ENCODE measurements at regions not wholly inside any gene's neighbourhood (a gene's known extent, or its start where the extent isn't known, plus 50 kb on each side); places are given as distances from the start of the nearest gene placed in this dataset.

DNA sequence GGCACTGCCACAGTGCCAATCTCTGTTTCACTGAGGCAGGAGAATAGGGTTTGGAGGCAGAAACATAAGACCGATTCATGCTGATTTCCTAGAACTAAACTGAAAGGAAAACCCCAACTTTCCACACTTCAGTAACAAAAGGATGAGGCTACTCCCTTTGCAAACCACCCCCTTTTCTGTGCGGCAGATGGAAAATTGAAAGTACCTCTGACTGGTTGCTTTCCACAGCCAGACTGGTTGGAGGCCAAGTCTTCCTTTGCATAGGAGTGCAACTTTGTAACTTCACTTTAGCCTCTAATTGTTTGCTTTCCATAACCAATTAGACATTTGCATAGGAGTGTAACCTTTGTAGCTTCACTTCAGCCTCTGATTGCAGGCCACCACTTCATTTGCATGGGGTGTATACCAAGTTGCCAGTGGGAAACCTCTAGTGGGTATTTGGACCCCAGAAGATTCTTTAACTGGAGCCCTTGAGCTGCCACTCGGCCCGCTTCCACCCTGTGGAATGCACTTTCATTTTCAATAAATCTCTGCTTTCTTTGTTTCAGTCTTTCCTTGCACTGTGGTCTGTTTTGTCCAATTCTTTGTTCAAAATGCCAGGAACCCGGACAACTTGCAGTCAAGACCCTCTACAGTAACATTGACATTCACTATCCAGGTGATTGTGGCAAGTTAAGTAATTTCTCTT lies 252.0 kb downstream of the UTP18 start:
- no peak for DNase-seq
- intact Hi-C loops (cut with micrococcal nuclease) = no loop called here
- H3K27ac Mint-ChIP-seq = no peak overlapping the region
- peaks cover 0 to 5% (median 0%) of the 10 kb centered on the region in 8 donors for H3K9me3 Mint-ChIP-seq
- ChIA-PET POLR2A (ENCODE audit: partially characterized antibody) (no interaction called here), CTCF (ENCODE audit: partially characterized antibody) (no interaction called here)
- H3K4me3 Mint-ChIP-seq = no peak overlapping the region
- H3K36me3 Mint-ChIP-seq = no peaks in the 10 kb centered on the region
- Histone ChIP-seq H3K27ac (ENCODE audit: low read depth, low read length) (no peak overlapping the region), H3K27me3 (ENCODE audit: insufficient read depth, low read length) (no peaks in the 10 kb centered on the region), H3K9me3 (ENCODE audit: control insufficient read depth in 1 of 2, low read length in 2 of 2) (no peaks in the 10 kb centered on the region), H3K36me3 (ENCODE audit: insufficient read depth, low read length) (no peaks in the 10 kb centered on the region), H3K4me3 (ENCODE audit: low read length in 2 of 2) (no peak overlapping the region), H3K4me1 (ENCODE audit: insufficient read depth, low read length) (no peaks in the 10 kb centered on the region)
- H3K4me1 Mint-ChIP-seq = peaks cover 4 to 8% (median 7%) of the 10 kb centered on the region in 4 donors
- H3K27me3 Mint-ChIP-seq = peaks cover 6 to 9% of the 10 kb centered on the region in 2 donors

GRCh38 chr17:51516924-51517323 lies 256.6 kb downstream of the UTP18 start:
- POLR2A ChIA-PET (ENCODE audit: partially characterized antibody) = no interaction called here
- CTCF ChIA-PET (ENCODE audit: partially characterized antibody) = no interaction called here

GRCh38 chr17:51524524-51524923 lies 264.2 kb downstream of the UTP18 start:
- Mint-ChIP-seq H3K27ac (no peak overlapping the region), H3K9me3 (peaks cover 4 to 8% (median 6%) of the 10 kb centered on the region in 8 donors), H3K27me3 (peaks cover 8 to 31% of the 10 kb centered on the region in 2 donors), H3K4me1 (no peaks in the 10 kb centered on the region), H3K36me3 (no peaks in the 10 kb centered on the region), H3K4me3 (no peak overlapping the region)
- intact Hi-C loops (cut with micrococcal nuclease) = no loop called here
- H3K9me3 ChIP-seq (ENCODE audit: control insufficient read depth in 1 of 2, low read length in 2 of 2) = no peaks in the 10 kb centered on the region
- H3K27me3 ChIP-seq (ENCODE audit: insufficient read depth, low read length) = no peaks in the 10 kb centered on the region
- ChIA-PET POLR2A (ENCODE audit: partially characterized antibody) (no interaction called here), CTCF (ENCODE audit: partially characterized antibody) (no interaction called here)
- no peaks in the 10 kb centered on the region for H3K4me1 ChIP-seq (ENCODE audit: insufficient read depth, low read length)
- no peaks in the 10 kb centered on the region for H3K36me3 ChIP-seq (ENCODE audit: insufficient read depth, low read length)
- no peak overlapping the region for H3K4me3 ChIP-seq (ENCODE audit: low read length in 2 of 2)
- H3K27ac ChIP-seq (ENCODE audit: low read depth, low read length) = no peak overlapping the region
- DNase-seq = no peak

More at GRCh38 chr17:51516924-51517323, 256.6 kb downstream of the UTP18 start:
- Mint-ChIP-seq H3K4me3 (no peak overlapping the region), H3K27ac (no peak overlapping the region), H3K36me3 (no peaks in the 10 kb centered on the region), H3K27me3 (peaks cover 4 to 13% of the 10 kb centered on the region in 2 donors), H3K9me3 (peaks cover 0 to 7% (median 0%) of the 10 kb centered on the region in 8 donors), H3K4me1 (peaks cover 1 to 4% (median 3%) of the 10 kb centered on the region in 4 donors)
- intact Hi-C loops (cut with micrococcal nuclease) = no loop called here
- H3K36me3 ChIP-seq (ENCODE audit: insufficient read depth, low read length) = no peaks in the 10 kb centered on the region
- no peak for DNase-seq
- H3K27me3 ChIP-seq (ENCODE audit: insufficient read depth, low read length) = no peaks in the 10 kb centered on the region
- H3K4me3 ChIP-seq (ENCODE audit: low read length in 2 of 2) = no peak overlapping the region
- H3K27ac ChIP-seq (ENCODE audit: low read depth, low read length) = no peak overlapping the region
- no peaks in the 10 kb centered on the region for H3K4me1 ChIP-seq (ENCODE audit: insufficient read depth, low read length)
- H3K9me3 ChIP-seq (ENCODE audit: control insufficient read depth in 1 of 2, low read length in 2 of 2) = no peaks in the 10 kb centered on the region

GRCh38 chr17:51526507-51526906 lies 266.2 kb downstream of the UTP18 start:
- Mint-ChIP-seq H3K4me1 (no peaks in the 10 kb centered on the region), H3K27me3 (peaks cover 8 to 29% of the 10 kb centered on the region in 2 donors), H3K36me3 (no peaks in the 10 kb centered on the region), H3K4me3 (no peak overlapping the region), H3K27ac (no peak overlapping the region), H3K9me3 (peaks cover 4 to 8% (median 6%) of the 10 kb centered on the region in 8 donors)
- ChIA-PET POLR2A (ENCODE audit: partially characterized antibody) (no interaction called here), CTCF (ENCODE audit: partially characterized antibody) (interaction anchor here (1.1 kb wide), 1 partner anchor 65 kb away, joined by 3 read pairs; no protein-coding TSS in a partner anchor)
- H3K4me3 ChIP-seq (ENCODE audit: low read length in 2 of 2) = no peak overlapping the region
- no peaks in the 10 kb centered on the region for H3K4me1 ChIP-seq (ENCODE audit: insufficient read depth, low read length)
- H3K9me3 ChIP-seq (ENCODE audit: control insufficient read depth in 1 of 2, low read length in 2 of 2) = no peaks in the 10 kb centered on the region
- intact Hi-C loops (cut with micrococcal nuclease) = no loop called here
- H3K27me3 ChIP-seq (ENCODE audit: insufficient read depth, low read length) = no peaks in the 10 kb centered on the region
- no peak for DNase-seq
- no peak overlapping the region for H3K27ac ChIP-seq (ENCODE audit: low read depth, low read length)
- H3K36me3 ChIP-seq (ENCODE audit: insufficient read depth, low read length) = no peaks in the 10 kb centered on the region

DNA sequence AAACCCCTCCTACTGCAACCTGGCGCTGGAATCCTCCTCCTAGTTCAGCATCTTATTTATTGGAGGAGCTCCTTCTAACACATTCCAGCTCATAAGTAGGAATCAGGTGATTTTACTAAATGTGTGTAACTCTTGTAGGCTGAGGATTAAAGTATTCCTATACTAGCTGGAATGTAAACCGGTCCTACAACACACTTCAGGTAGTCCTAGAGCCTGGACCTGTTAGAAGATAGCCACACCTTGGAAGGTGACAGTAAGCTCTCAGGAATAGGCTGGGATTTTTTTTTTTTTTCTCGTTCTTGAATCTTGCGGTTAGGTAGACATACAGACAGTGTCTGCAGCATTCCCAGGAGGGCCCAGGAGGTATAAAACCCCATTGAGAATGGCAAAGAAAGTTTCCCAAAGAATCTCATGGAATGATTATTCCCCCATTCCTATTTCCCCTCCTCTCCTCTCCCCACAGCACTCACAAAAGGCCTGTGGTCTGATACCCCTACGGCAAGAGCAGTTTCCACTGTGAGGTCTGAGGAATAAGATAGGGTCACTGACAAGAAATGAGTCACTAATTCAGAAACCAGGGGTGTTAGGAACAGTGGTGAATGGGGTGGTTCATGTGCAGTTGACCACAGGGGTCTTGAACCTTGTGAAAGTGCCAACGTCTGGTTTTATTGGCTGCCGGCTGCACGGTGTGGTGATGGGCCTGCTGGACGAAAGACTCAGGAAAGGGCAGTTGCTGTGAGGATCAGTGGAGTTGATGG lies 267.1 kb downstream of the UTP18 start:
- Mint-ChIP-seq H3K9me3 (peaks cover 3 to 8% (median 6%) of the 10 kb centered on the region in 8 donors), H3K4me1 (no peaks in the 10 kb centered on the region), H3K4me3 (no peak overlapping the region), H3K27me3 (peaks cover 7 to 24% of the 10 kb centered on the region in 2 donors), H3K27ac (no peak overlapping the region), H3K36me3 (no peaks in the 10 kb centered on the region)
- ChIA-PET CTCF (ENCODE audit: partially characterized antibody) (no interaction called here), POLR2A (ENCODE audit: partially characterized antibody) (no interaction called here)
- H3K27me3 ChIP-seq (ENCODE audit: insufficient read depth, low read length) = no peaks in the 10 kb centered on the region
- no peaks in the 10 kb centered on the region for H3K4me1 ChIP-seq (ENCODE audit: insufficient read depth, low read length)
- H3K36me3 ChIP-seq (ENCODE audit: insufficient read depth, low read length) = no peaks in the 10 kb centered on the region
- intact Hi-C loops (cut with micrococcal nuclease) = no loop called here
- no peak overlapping the region for H3K27ac ChIP-seq (ENCODE audit: low read depth, low read length)
- H3K9me3 ChIP-seq (ENCODE audit: control insufficient read depth in 1 of 2, low read length in 2 of 2) = no peaks in the 10 kb centered on the region
- no peak overlapping the region for H3K4me3 ChIP-seq (ENCODE audit: low read length in 2 of 2)
- DNase-seq = no peak

DNA sequence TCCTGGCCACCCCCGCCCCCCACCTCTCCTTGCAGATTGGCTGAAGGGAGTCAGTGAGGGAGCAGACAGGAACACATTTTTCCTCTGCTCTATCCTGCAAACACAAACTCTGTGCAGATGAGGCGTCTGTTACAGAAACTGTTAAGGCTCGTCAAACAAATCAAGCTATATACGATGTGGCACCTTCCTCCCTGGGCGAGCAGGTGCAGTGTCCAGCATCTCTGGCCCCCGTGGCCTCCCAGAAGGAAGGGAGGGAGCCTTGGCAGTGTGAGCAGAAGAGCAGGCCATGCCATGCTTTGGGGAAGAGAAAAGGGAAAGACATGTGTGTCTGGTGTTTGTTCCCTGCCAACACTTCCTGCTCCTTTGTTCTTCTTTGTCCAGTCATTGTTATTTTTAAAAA lies 267.8 kb downstream of the UTP18 start:
- ChIA-PET CTCF (ENCODE audit: partially characterized antibody) (no interaction called here), POLR2A (ENCODE audit: partially characterized antibody) (no interaction called here)
- intact Hi-C loops (cut with micrococcal nuclease) = no loop called here
- Histone ChIP-seq H3K4me3 (ENCODE audit: low read length in 2 of 2) (no peak overlapping the region), H3K4me1 (ENCODE audit: insufficient read depth, low read length) (no peaks in the 10 kb centered on the region), H3K36me3 (ENCODE audit: insufficient read depth, low read length) (no peaks in the 10 kb centered on the region), H3K27me3 (ENCODE audit: insufficient read depth, low read length) (no peaks in the 10 kb centered on the region), H3K27ac (ENCODE audit: low read depth, low read length) (no peak overlapping the region), H3K9me3 (ENCODE audit: control insufficient read depth in 1 of 2, low read length in 2 of 2) (no peaks in the 10 kb centered on the region)
- Mint-ChIP-seq H3K36me3 (no peaks in the 10 kb centered on the region), H3K9me3 (peaks cover 3 to 8% (median 6%) of the 10 kb centered on the region in 8 donors), H3K4me3 (no peak overlapping the region), H3K4me1 (no peaks in the 10 kb centered on the region), H3K27me3 (peaks cover 7 to 20% of the 10 kb centered on the region in 2 donors), H3K27ac (no peak overlapping the region)
- DNase-seq = no peak

GRCh38 chr17:51533219-51533618 lies 272.9 kb downstream of the UTP18 start:
- Histone ChIP-seq H3K9me3 (ENCODE audit: control insufficient read depth in 1 of 2, low read length in 2 of 2) (no peaks in the 10 kb centered on the region), H3K27ac (ENCODE audit: low read depth, low read length) (no peak overlapping the region), H3K36me3 (ENCODE audit: insufficient read depth, low read length) (no peaks in the 10 kb centered on the region), H3K4me3 (ENCODE audit: low read length in 2 of 2) (no peak overlapping the region), H3K4me1 (ENCODE audit: insufficient read depth, low read length) (no peaks in the 10 kb centered on the region), H3K27me3 (ENCODE audit: insufficient read depth, low read length) (no peaks in the 10 kb centered on the region)
- Mint-ChIP-seq H3K27me3 (peaks cover 0 to 3% of the 10 kb centered on the region in 2 donors), H3K36me3 (no peaks in the 10 kb centered on the region), H3K4me3 (no peak overlapping the region), H3K9me3 (no peaks in the 10 kb centered on the region), H3K4me1 (no peaks in the 10 kb centered on the region), H3K27ac (peak overlapping the region in 1 of 7 donors; percentile 19)
- CTCF ChIA-PET (ENCODE audit: partially characterized antibody) = no interaction called here
- POLR2A ChIA-PET (ENCODE audit: partially characterized antibody) = no interaction called here
- intact Hi-C loops (cut with micrococcal nuclease) = no loop called here
- DNase-seq = no peak

Measured in CD4-positive, alpha-beta memory T cell (primary cell).